Ovary (tissue), 7 donors: ENCODE measurements at regions not wholly inside any gene's neighbourhood (a gene's known extent, or its start where the extent isn't known, plus 50 kb on each side); places are given as distances from the start of the nearest gene placed in this dataset.
A peak's percentile ranks its signal among the peaks of the same experiment; 100 is the strongest.

Experiments
- DNase-seq, 5 donors: peaks; one replicate each; pipeline ENCODE4 v3.0.0-alpha.2; 2019 to 2020
- H3K27ac ChIP-seq, 2 donors: fragments of 200-600 bp; one replicate each; pipeline versions ENCODE4 v1.5.1 to v1.8.0; 2019 to 2022
- H3K27me3 ChIP-seq: fragments of 200-600 bp; one replicate; pipeline ENCODE4 v1.8.0; 2022
- H3K36me3 ChIP-seq: fragments of 200-600 bp; sonication (generic); one replicate; pipeline ENCODE4 v1.5.1; 2019
- H3K4me1 ChIP-seq: one replicate; pipeline ENCODE4 v1.8.1; 2013; ENCODE audit warnings: mild to moderate bottlenecking, moderate library complexity; ENCODE audit not compliant: insufficient read depth
- H3K4me3 ChIP-seq: fragments of 200-600 bp; sonication (generic); one replicate; pipeline ENCODE4 v1.5.1; 2017
- H3K9me3 ChIP-seq, 2 donors: fragments of 200-600 bp in 1 of 2; sonication (generic) in 1 of 2; one replicate each; pipeline versions ENCODE4 v1.5.1 to v1.8.1; 2013 to 2019; ENCODE audit warnings: mild to moderate bottlenecking in 1 of 2, moderate library complexity in 1 of 2
- EP300 ChIP-seq: sonication (generic); formaldehyde crosslinking; IDR thresholded peaks from one replicate; pipeline ENCODE4 v1.6.1; 2017; ENCODE audit warnings: antibody characterized with exemption
- POLR2A ChIP-seq: fragments of 450-650 bp; IDR thresholded peaks from one replicate; pipeline ENCODE4 v1.6.1; 2017; ENCODE audit warnings: antibody characterized with exemption, mild to moderate bottlenecking, moderate library complexity
- WGBS, 3 donors: extraction: QIAGEN DNeasy Blood & Tissue Kit in 1 of 3; methylation state at CpG; one replicate each; pipeline versions ENCODE4 v1.1.5 to v1.1.7; 2013 to 2017; 5-methylcytosine and 5-hydroxymethylcytosine counted together
- intact Hi-C, 4 donors: fragments of 100-400 bp; cut with DNase I; formaldehyde crosslinking; loops; one replicate each; pipeline versions ENCODE4 v1.11.0 to v1.15.1; 2022 to 2023
- TF ChIP-seq, protein P1 (sequence below), 3 donors: fragments of 450-650 bp in 2 of 3; fragments of 200-600 bp in 1 of 3; IDR thresholded peaks; one replicate each; pipeline versions ENCODE4 v1.5.1 to v1.8.0; 2016 to 2022; ENCODE audit warnings: antibody characterized with exemption in 3 of 3, mild to moderate bottlenecking in 1 of 3
- donor health status: DM: no; HTN: no; CAD: no; lungs with moderate emphysema.
- donor health status: DM: no; HTN: no; CAD: no.
- donor health status: Bipolar disorder and iron deficiency.
- donor health status: DM: no; HTN: no; CAD: no.
- donor health status: DM: yes; HTN: yes; CAD: no.

DNA sequence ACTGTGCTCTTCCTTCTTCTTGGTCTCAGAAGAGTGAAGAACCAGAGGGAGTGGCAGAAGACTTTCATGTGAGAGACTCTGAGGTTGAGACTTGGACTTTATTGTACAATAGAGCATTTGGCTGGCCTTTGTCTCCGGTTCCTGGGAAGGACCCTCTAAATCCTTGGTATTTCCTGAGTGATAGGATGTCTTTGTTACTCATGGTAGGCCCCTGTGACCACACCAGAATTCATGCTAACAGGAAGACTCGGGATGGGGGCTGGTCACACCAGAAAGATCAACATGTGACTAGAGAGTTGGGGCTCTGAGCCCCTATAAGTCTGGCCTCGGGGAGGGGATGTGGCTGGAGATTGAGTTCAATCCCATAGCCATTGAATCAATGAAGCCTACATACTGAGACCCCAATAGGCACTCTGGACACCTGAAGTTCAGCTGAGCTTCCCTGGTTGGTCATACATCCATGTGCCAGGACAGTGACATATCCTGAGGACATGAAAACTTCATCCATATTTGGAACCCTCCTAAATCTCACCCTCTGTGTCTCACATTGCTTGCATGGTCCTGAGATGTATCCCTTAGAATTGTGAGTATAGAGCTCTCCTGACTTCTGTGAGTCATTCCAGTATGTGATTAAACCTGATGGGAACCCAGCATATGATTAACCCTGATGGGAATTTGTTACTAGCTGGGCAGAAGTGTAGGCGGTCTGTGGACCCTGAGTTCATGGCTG lies 201.7 kb downstream of the GADD45G start:
- Histone ChIP-seq H3K9me3 (no peaks in the 10 kb centered on the region), H3K4me3 (no peak overlapping the region), H3K36me3 (no peaks in the 10 kb centered on the region), H3K27ac (no peak overlapping the region), H3K4me1 (peaks cover 16% of the 10 kb centered on the region), H3K27me3 (no peaks in the 10 kb centered on the region)
- DNase-seq: no peak
- intact Hi-C loops: loop anchor here in 1 of 4 donors (10.0 kb wide), 1 partner anchor 202 kb away; the partner anchor contains the start of gene GADD45G
- WGBS, 3 donors: 92 to 94% (median 93%) methylated on average over 4 of the region's 4 CpGs
- no peak for TF ChIP-seq EP300
- TF ChIP-seq, protein P1, sequence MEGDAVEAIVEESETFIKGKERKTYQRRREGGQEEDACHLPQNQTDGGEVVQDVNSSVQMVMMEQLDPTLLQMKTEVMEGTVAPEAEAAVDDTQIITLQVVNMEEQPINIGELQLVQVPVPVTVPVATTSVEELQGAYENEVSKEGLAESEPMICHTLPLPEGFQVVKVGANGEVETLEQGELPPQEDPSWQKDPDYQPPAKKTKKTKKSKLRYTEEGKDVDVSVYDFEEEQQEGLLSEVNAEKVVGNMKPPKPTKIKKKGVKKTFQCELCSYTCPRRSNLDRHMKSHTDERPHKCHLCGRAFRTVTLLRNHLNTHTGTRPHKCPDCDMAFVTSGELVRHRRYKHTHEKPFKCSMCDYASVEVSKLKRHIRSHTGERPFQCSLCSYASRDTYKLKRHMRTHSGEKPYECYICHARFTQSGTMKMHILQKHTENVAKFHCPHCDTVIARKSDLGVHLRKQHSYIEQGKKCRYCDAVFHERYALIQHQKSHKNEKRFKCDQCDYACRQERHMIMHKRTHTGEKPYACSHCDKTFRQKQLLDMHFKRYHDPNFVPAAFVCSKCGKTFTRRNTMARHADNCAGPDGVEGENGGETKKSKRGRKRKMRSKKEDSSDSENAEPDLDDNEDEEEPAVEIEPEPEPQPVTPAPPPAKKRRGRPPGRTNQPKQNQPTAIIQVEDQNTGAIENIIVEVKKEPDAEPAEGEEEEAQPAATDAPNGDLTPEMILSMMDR (IDR thresholded peaks at IDR 0.05): no peak
- TF ChIP-seq POLR2A: no peak

- Histone ChIP-seq H3K4me1 (peaks cover 16% of the 10 kb centered on the region), H3K27me3 (no peaks in the 10 kb centered on the region), H3K36me3 (no peaks in the 10 kb centered on the region), H3K27ac (no peak overlapping the region), H3K9me3 (no peaks in the 10 kb centered on the region), H3K4me3 (no peak overlapping the region)
- DNase-seq: no peak
- intact Hi-C loops: loop anchor here in 1 of 4 donors (10.0 kb wide), 1 partner anchor 202 kb away; the partner anchor contains the start of gene GADD45G
- TF ChIP-seq, protein P1 (IDR thresholded peaks at IDR 0.05): no peak
- TF ChIP-seq POLR2A (no peak), EP300 (no peak)
- 94 to 95% (median 95%) methylated on average over 5 of the region's 5 CpGs for WGBS, 3 donors
Observed at GRCh38 chr9:89807101-89807395, 202.2 kb downstream of the GADD45G start.

- Histone ChIP-seq H3K9me3 (no peaks in the 10 kb centered on the region), H3K36me3 (no peaks in the 10 kb centered on the region), H3K4me1 (peaks cover 11% of the 10 kb centered on the region), H3K4me3 (no peak overlapping the region), H3K27ac (peak overlapping the region in 1 of 2 donors; percentile 25), H3K27me3 (no peaks in the 10 kb centered on the region)
- no peak for DNase-seq
- 17 to 39% (median 31%) methylated on average over 2 of the region's 2 CpGs for WGBS, 3 donors
- intact Hi-C loops: loop anchor here in 1 of 4 donors (10.0 kb wide), 1 partner anchor 203 kb away; the partner anchor contains the start of gene GADD45G
- TF ChIP-seq POLR2A: no peak
- TF ChIP-seq, protein P1 (IDR thresholded peaks at IDR 0.05): no peak
- no peak for TF ChIP-seq EP300
Observed at GRCh38 chr9:89807682-89808075, 202.9 kb downstream of the GADD45G start.

- intact Hi-C loops: loop anchor here in 1 of 4 donors (10.0 kb wide), 1 partner anchor 203 kb away; the partner anchor contains the start of gene GADD45G
- Histone ChIP-seq H3K27ac (peak overlapping the region in 1 of 2 donors; percentile 25), H3K4me3 (no peak overlapping the region), H3K36me3 (no peaks in the 10 kb centered on the region), H3K4me1 (peaks cover 6% of the 10 kb centered on the region), H3K27me3 (no peaks in the 10 kb centered on the region), H3K9me3 (no peaks in the 10 kb centered on the region)
- WGBS, 3 donors: 44 to 55% (median 50%) methylated on average over 13 of the region's 13 CpGs
- TF ChIP-seq EP300: no peak
- TF ChIP-seq POLR2A: no peak
- TF ChIP-seq, protein P1 (IDR thresholded peaks at IDR 0.05): peak in 2 of 3 donors; percentile 11 to 44
- DNase-seq: peak in 3 of 5 donors; percentile 28 to 49 (median 41)
Observed at GRCh38 chr9:89808076-89808755, 203.4 kb downstream of the GADD45G start.
